NCI-H510A (cell line): ENCODE measurements at regions not wholly inside any gene's neighbourhood (a gene's known extent, or its start where the extent isn't known, plus 50 kb on each side); places are given as distances from the start of the nearest gene placed in this dataset.

Source experiments
- DNase-seq: peaks from one replicate; lab custom pipeline; 2025; lab: John Stamatoyannopoulos, UW

GRCh38 chr3:118550122-118550521 lies 484.5 kb downstream of the IGSF11 start:
- DNase-seq = no peak

DNA sequence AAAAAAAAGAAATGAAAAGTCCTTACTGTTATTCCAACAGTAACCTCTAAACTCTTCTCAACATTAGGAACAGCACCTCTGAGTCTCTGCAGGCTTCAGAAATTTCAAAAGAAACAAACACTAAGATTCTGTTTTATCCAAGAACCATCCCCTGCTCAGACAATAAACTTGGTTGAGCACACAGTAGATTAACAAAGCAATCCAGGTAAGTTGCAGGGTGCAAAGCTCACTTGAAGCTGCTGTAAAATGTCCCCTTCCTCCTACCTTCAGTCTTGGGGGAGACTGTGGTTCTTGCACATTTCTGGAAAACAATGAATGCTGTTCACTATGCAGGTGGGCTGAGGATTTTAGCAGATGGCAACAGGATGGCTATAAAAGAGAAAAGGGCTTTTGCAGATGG lies 484.1 kb downstream of the IGSF11 start:
- no peak for DNase-seq

GRCh38 chr3:118554148-118554838 lies 480.4 kb downstream of the IGSF11 start:
- DNase-seq = no peak

DNA sequence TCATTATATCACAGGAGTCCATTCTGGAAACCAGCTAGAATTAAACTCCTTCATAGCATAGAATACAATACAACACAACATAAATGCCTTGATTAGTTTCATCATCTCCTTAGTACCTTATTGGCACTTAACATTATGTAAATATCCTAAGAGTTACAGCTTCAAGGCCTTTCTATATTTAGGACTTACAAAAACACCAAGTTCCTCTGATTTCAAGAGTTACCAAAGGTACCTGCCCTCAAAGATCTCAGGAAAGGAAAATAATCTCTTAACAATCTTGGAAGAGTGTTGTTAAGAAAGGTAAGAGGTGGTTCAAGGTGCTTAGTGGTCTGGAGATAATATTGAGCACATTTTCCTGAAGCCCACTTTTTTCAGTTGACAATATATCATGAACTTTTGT lies 477.7 kb downstream of the IGSF11 start:
- DNase-seq = no peak

GRCh38 chr3:118557513-118557912 lies 477.1 kb downstream of the IGSF11 start:
- DNase-seq = no peak

DNA sequence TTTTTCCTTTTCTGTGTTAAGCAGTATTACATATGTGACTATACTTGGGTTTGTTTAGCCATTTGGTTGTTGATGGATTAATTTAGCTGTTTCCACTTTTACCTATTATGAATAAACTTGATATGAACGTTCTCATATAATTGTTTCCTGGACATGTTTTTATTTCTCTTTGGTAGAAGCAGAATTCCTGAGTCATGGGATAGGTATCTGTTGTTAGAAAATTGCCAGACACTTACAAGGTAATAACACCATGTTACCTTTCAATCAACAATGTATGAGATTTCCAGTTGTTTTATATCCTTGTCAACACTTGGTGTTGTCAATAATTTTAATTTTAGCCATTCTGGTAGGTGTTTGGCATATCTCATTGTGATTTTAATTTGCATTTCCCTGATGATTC lies 475.4 kb downstream of the IGSF11 start:
- DNase-seq = no peak

DNA sequence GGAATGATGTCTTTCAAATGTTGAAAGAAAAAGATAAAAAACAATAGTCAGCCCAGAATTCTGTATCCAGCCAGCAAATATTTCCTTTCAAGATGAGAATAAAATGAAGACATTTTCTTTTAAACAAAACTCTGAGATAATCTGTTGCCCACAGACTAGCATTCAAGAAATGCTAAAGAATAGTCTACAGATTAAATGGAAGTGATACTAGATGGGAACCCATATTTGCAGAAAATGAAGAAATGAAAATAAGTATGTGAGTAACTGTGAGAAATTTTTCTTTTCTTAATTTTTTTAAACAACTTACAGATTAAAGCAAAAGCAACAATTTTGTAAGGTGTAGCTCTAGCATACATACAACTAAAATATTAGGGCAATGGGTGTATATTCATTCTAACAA lies 469.8 kb downstream of the IGSF11 start:
- DNase-seq = no peak

- no peak for DNase-seq
These were observed 460.7 kb downstream of the IGSF11 start for GRCh38 chr3:118573912-118574311.

- no peak for DNase-seq
These were observed 457.4 kb downstream of the IGSF11 start for GRCh38 chr3:118577055-118577777.

GRCh38 chr3:118578559-118578958 lies 456.1 kb downstream of the IGSF11 start:
- no peak for DNase-seq

DNA sequence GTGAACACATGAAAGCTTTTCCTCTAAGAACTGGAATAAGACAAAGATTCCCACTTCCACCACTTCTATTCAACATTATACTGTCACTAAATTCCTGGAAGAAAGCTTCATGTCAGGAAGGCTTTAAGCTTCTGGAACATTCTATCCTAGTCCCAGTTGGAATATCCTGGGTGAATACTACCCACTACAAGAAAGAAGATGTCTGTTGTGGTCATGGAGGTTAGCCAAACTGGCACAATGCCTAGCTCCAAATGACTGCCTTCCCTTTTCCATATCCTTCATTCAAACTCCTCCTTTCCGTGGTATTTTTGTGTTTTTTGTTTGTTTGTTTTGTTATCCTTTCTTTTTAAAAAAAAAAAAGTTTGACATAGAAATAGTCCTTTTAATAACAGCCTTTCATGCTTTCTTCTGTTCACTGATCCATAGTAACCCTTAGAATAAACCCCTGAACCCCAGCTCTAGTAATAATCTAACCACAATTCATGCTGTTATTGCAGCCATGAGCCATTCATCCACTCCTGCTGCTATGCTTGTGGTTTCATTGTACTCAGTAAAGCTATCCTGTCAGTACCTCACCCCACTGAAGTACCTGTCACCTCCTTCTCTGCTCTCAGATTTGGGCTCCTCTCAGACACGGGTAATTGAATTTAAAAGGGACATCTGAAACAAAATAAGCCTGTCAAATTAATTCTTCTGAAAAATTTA lies 447.5 kb downstream of the IGSF11 start:
- DNase-seq = no peak

DNA sequence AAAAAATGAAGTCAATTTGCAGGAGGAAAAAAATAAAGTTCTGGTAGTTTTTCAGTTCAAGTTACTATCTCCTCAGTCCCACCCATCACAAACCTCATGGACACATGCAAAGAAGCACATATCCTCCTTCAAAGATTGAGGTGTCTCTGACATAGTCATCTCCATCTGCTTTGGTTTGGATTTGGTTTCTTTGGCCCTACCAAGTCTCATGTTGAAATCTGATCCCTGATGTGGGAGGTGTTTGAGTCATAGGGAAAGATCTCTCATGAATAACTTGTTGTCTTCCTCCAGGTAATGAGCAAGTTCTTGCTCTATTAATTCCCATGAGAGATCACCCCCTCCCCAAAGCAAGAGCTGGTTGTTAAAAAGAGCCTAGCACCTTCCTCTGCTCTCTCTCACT lies 446.8 kb downstream of the IGSF11 start:
- DNase-seq = no peak

DNA sequence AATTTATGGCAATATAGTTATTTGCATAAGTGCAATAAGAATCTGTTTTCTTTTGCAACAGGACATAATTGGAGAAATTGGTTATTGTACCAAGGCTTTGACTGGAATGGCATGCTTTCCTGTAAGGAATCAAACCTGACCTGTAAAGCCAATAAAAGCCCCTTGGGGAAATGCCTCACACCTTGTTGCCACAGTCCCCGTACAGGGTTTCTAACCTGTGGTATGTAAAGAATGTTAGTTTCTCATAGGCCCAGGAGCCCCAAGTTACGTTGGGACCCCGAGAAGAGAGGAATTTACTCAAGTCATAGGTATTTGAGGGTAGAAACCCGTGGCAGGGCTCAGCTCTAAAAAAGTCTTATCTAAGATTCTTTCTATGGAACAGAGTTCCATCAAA lies 441.4 kb downstream of the IGSF11 start:
- DNase-seq = no peak

- no peak for DNase-seq
These were observed 437.5 kb downstream of the IGSF11 start for GRCh38 chr3:118597184-118597583.

DNA sequence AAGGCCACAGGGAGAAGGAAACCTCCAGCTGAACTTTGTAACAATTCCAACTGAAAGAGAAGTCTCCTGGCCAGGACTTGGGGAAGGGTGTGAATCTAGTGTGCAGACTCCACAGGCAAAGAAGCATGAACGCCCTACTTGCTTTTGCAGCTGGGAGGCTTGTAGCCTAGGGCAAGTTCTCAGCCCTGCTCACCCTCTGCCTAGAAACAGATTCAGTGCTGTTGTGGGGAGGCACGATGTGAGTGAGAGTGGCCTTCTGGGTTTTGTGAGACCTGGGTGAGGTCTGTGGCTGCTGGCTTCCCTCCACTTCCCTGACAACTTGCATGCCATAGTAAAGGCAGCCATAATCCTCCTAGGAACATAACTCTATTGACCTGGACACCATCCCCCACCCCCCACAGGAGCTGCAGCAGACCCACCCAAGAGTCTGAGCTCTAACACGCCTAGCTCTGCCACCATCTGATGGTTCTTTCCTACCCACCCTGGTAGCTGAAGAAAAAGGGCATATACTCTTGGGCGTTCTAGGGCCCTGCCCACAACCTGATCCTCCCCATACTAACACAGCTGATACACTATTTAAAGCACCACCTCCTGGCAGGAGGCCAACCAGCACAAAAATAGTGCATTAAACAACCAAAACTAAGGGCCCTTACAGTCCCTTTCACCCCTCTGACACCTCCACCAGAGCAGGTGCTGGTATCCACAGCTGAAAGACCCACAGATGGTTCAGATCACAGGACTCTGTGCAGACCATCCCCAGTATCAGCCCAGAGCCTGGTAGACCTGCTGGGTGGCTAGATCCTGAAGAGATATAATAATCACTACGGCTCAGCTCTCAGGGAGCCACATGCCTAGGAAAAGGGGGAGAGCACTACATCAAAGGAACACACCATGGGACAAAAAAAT lies 426.5 kb downstream of the IGSF11 start:
- DNase-seq = no peak

DNA sequence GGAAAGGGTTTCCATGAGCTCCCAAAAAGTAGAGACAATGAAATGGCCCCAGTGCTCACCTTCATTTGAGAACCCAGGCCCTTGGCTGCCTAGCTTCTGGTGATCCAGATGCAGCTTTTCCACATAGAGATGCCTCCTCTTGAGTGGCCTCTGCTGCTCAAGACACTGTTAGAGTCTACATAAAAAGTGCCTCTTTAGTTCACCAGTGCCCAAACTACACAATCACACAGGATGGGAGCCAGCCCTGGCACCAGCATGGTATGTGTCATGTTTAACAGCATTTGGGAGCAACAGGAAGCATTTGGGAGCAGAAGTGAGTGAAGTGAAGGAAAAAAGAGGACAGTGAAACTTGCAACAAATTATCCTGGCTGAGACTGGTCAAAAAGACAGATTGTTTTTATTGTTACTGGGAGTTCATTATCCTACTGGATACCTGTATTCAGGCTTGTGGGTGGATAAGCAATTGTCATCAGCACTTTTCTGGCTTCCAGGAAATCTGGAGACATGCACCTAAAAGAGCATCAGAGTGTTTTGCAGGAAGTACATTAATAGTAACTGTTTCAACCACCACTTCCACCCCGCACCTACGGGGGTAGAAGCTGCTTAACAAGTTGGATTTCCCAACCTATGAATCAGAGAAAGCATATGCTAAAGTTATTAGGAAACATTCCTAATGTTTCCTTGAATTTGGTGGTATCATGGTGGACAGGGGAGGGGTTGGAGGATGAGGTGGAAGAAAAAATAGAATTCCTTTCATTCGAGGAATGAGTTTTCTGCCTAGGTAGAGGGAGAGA lies 416.2 kb downstream of the IGSF11 start:
- no peak for DNase-seq

GRCh38 chr3:118626453-118626852 lies 408.2 kb downstream of the IGSF11 start:
- no peak for DNase-seq

- peak; percentile 10 for DNase-seq
These were observed 405.8 kb downstream of the IGSF11 start for GRCh38 chr3:118628704-118629341.

DNA sequence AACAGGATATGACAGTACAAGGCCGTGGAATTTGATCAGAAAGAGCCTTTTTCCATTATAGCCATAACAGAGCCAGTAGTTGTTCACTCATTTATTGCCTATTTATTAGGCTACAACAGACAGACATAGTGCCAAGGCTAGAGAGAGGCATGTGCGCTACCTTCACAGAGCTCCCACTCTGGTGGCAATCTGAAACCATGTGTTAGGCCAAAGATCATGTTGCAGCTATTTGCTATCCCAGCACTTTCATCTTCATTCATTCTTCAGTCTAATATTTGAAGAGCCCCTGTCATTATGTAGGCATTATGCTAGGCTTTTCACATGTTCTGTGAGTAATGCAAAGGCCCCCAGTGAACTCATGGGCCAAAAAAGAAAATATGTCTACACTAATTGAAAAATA lies 404.8 kb downstream of the IGSF11 start:
- DNase-seq = no peak

DNA sequence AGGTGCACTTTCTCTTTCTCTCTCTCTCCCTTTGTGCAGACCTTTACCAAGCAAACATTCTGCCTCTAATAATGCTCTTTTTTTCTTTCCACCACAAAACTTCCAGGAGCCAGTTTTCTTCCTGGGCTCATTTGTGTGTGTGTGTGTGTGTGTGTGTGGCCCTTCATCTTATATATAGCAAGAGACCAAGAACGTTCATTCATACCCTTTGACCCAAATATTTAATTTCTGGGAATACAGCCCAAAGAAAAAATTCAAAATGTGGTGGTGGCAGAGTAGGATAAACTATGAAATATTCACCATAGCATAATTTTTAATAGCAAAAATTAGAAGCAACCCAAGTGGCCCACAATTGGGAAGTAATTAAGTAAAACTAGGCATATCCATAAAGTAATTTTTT lies 398.9 kb downstream of the IGSF11 start:
- DNase-seq = no peak

GRCh38 chr3:118636841-118637240 lies 397.8 kb downstream of the IGSF11 start:
- no peak for DNase-seq
